ENCODE measurements at regions not wholly inside any gene's neighbourhood (a gene's known extent, or its start where the extent isn't known, plus 50 kb on each side); places are given as distances from the start of the nearest gene placed in this dataset.

DNA sequence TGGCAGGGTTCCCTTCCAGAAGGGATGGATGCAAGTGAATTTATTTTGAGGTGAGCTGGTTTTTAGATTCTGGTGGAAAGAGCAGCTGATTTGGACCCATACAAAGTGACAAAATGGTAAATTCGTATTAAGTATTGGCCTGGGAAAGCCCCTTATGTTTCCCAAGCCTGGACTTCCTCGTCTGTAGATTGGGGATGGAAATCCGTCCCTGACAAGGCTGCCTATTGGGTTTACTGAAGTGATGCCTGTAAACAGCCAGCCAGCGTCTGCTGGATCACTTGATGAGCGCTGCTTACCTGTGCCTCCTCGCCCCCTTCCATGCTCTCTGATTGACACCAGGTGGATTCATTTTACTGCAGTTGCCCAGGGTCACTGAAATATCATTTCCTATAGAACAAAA is 233.8 kb downstream of the GADD45G start:
- no peak overlapping the region for H3K9ac ChIP-seq (ENCODE audit: control insufficient read depth, extremely low read depth, insufficient read depth, low read length)
- H3K27me3 ChIP-seq (ENCODE audit: control insufficient read depth, extremely low read depth, insufficient read depth, low read length): peaks cover 11% of the 10 kb centered on the region
- DNase-seq (ENCODE audit: low read depth, low spot score) (no peak), FAIRE-seq (no peak)
- H3K9me1 ChIP-seq (ENCODE audit: control insufficient read depth, extremely low read depth, insufficient read depth, low read length): no peaks in the 10 kb centered on the region
- no peak overlapping the region for H2AFZ ChIP-seq (ENCODE audit: control insufficient read depth, low read length)
- H3K4me3 ChIP-seq (ENCODE audit: control insufficient read depth in 2 of 3, extremely low read depth in 1 of 3, insufficient read depth in 2 of 3, low read depth in 1 of 3, low read length in 3 of 3): no peak overlapping the region
- H4K20me1 ChIP-seq (ENCODE audit: control insufficient read depth, extremely low read depth, insufficient read depth, low read length): no peaks in the 10 kb centered on the region
- H3K4me2 ChIP-seq (ENCODE audit: control insufficient read depth, extremely low read depth, insufficient read depth, low read depth, low read length): no peak overlapping the region
- H3K9me3 ChIP-seq (ENCODE audit: control insufficient read depth, low read depth, low read length): no peaks in the 10 kb centered on the region
- dilution Hi-C loops (cut with MboI; ENCODE audit: extremely low pct_ligation_motif_present, low sequenced_read_pairs): no loop called here
- TF ChIP-seq EZH2 (IDR thresholded peaks at IDR 0.05; ENCODE audit: low read length) (no peak), CTCF (optimal IDR thresholded peaks at IDR 0.05 in 1 of 3, IDR thresholded peaks at IDR 0.05 in 1 of 3, conservative IDR thresholded peaks at IDR 0.05 in 1 of 3; ENCODE audit: extremely low read depth in 1 of 3, insufficient read depth in 2 of 3, low read length in 3 of 3) (no peak)
- no peaks in the 10 kb centered on the region for H3K79me2 ChIP-seq (ENCODE audit: control insufficient read depth, insufficient read depth, low read length)
- H3K4me1 ChIP-seq (ENCODE audit: control insufficient read depth, extremely low read depth, insufficient read depth, low read length): no peaks in the 10 kb centered on the region
- H3K27ac ChIP-seq (ENCODE audit: control insufficient read depth, insufficient read depth, low read length): no peak overlapping the region
- H3K36me3 ChIP-seq (ENCODE audit: control insufficient read depth in 2 of 2, extremely low read depth in 1 of 2, insufficient read depth in 2 of 2, low read length in 2 of 2): no peaks in the 10 kb centered on the region

- Histone ChIP-seq H3K9ac (ENCODE audit: control insufficient read depth, extremely low read depth, insufficient read depth, low read length) (no peak overlapping the region), H3K27ac (ENCODE audit: control insufficient read depth, insufficient read depth, low read length) (no peak overlapping the region), H3K4me1 (ENCODE audit: control insufficient read depth, extremely low read depth, insufficient read depth, low read length) (no peaks in the 10 kb centered on the region), H3K4me3 (ENCODE audit: control insufficient read depth in 2 of 3, extremely low read depth in 1 of 3, insufficient read depth in 2 of 3, low read depth in 1 of 3, low read length in 3 of 3) (no peak overlapping the region), H3K27me3 (ENCODE audit: control insufficient read depth, extremely low read depth, insufficient read depth, low read length) (peaks cover 11% of the 10 kb centered on the region), H3K9me3 (ENCODE audit: control insufficient read depth, low read depth, low read length) (no peaks in the 10 kb centered on the region), H3K79me2 (ENCODE audit: control insufficient read depth, insufficient read depth, low read length) (no peaks in the 10 kb centered on the region), H3K9me1 (ENCODE audit: control insufficient read depth, extremely low read depth, insufficient read depth, low read length) (no peaks in the 10 kb centered on the region), H2AFZ (ENCODE audit: control insufficient read depth, low read length) (no peak overlapping the region), H4K20me1 (ENCODE audit: control insufficient read depth, extremely low read depth, insufficient read depth, low read length) (no peaks in the 10 kb centered on the region), H3K36me3 (ENCODE audit: control insufficient read depth in 2 of 2, extremely low read depth in 1 of 2, insufficient read depth in 2 of 2, low read length in 2 of 2) (no peaks in the 10 kb centered on the region), H3K4me2 (ENCODE audit: control insufficient read depth, extremely low read depth, insufficient read depth, low read depth, low read length) (no peak overlapping the region)
- no peak for DNase-seq (ENCODE audit: low read depth, low spot score)
- dilution Hi-C loops (cut with MboI; ENCODE audit: extremely low pct_ligation_motif_present, low sequenced_read_pairs): no loop called here
- TF ChIP-seq EZH2 (IDR thresholded peaks at IDR 0.05; ENCODE audit: low read length) (no peak), CTCF (optimal IDR thresholded peaks at IDR 0.05 in 1 of 3, IDR thresholded peaks at IDR 0.05 in 1 of 3, conservative IDR thresholded peaks at IDR 0.05 in 1 of 3; ENCODE audit: extremely low read depth in 1 of 3, insufficient read depth in 2 of 3, low read length in 3 of 3) (no peak)
- no peak for FAIRE-seq
These were observed 234.6 kb downstream of the GADD45G start for GRCh38 chr9:89839449-89839848.

All from keratinocyte (primary cell).